ENCODE measurements at regions not wholly inside any gene's neighbourhood (a gene's known extent, or its start where the extent isn't known, plus 50 kb on each side); places are given as distances from the start of the nearest gene placed in this dataset.
A peak's percentile ranks its signal among the peaks of the same experiment; 100 is the strongest.

GRCh38 chr4:81903212-81903611, 431.5 kb upstream of the RASGEF1B start:
- H3K27ac ChIP-seq (ENCODE audit: low read length) = no peak overlapping the region
- H3K27me3 ChIP-seq (ENCODE audit: control insufficient read depth, insufficient read depth, low read length) = no peaks in the 10 kb centered on the region
- no peaks in the 10 kb centered on the region for H3K36me3 ChIP-seq (ENCODE audit: control insufficient read depth, insufficient read depth, low read length)
- no peak for DNase-seq
- WGBS (ENCODE audit: insufficient coverage, low lambda C conversion rate) = 93% methylated on average over 2 of the region's 2 CpGs
- no peaks in the 10 kb centered on the region for H3K9me3 ChIP-seq (ENCODE audit: control insufficient read depth, low read depth, low read length)
- H3K4me3 ChIP-seq (ENCODE audit: low read length) = no peak overlapping the region
- peaks cover 16% of the 10 kb centered on the region for H3K4me1 ChIP-seq (ENCODE audit: control insufficient read depth, insufficient read depth, low read length)

DNA sequence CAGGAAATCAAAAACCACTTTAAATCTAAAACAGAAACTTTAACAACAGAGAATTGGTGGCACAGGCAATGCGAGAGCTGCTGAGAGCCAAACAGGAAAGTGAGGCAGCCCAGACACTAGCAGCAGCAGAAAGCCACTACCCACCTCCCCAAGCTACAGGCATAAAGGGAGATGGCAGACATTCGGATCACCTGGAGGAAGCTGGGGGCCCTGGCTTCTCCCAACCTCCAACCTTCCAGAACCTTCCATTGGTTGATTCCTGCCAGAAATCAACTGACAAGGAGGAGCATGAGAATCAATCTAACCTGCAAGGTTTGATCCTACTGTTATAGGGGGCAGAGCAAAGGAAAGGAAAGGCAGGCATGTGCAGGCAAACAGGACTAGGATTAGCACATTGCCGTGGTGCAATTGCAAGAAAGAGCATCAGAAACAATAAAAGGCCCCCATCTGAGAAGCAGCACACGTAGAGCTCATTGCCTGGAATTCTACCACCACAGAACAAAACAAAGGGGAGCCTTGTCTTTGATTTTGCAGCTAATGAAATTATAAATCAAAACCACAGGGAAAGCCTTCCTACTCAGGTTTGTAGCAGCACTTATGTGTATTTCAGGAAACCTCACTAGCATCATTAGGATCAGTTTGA, 427.3 kb upstream of the RASGEF1B start:
- H3K4me3 ChIP-seq (ENCODE audit: low read length) = no peak overlapping the region
- no peaks in the 10 kb centered on the region for H3K9me3 ChIP-seq (ENCODE audit: control insufficient read depth, low read depth, low read length)
- no peaks in the 10 kb centered on the region for H3K36me3 ChIP-seq (ENCODE audit: control insufficient read depth, insufficient read depth, low read length)
- H3K27me3 ChIP-seq (ENCODE audit: control insufficient read depth, insufficient read depth, low read length) = no peaks in the 10 kb centered on the region
- H3K4me1 ChIP-seq (ENCODE audit: control insufficient read depth, insufficient read depth, low read length) = no peaks in the 10 kb centered on the region
- H3K27ac ChIP-seq (ENCODE audit: low read length) = no peak overlapping the region
- no CpG with 5 or more reads among the region's 4 CpGs for WGBS (ENCODE audit: insufficient coverage, low lambda C conversion rate)
- no peak for DNase-seq

DNA sequence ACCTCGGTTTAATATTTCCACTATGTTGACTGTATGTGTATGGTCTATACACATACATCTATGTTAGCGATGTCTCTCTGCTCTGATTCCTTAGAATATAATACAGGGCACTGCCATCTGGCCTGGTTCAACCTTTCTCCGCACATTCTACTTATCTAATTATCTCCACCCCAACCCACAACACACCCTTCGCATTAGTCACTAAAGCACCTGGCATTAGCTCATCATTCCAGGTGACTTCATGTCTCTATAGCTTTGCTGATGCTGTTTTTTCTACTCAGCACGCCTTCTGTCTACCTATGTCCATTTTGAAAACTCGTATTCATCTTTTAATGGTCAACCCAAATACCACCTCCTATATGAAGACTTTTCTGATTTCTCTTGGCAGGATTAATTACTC, 425.2 kb upstream of the RASGEF1B start:
- no peak overlapping the region for H3K4me3 ChIP-seq (ENCODE audit: low read length)
- DNase-seq = peak in 1 of 2 donors; percentile 40
- no peaks in the 10 kb centered on the region for H3K27me3 ChIP-seq (ENCODE audit: control insufficient read depth, insufficient read depth, low read length)
- no peaks in the 10 kb centered on the region for H3K9me3 ChIP-seq (ENCODE audit: control insufficient read depth, low read depth, low read length)
- H3K36me3 ChIP-seq (ENCODE audit: control insufficient read depth, insufficient read depth, low read length) = no peaks in the 10 kb centered on the region
- 91% methylated on average over 5 of the region's 6 CpGs for whole genome bisulfite sequencing (ENCODE audit: insufficient coverage, low lambda C conversion rate)
- H3K4me1 ChIP-seq (ENCODE audit: control insufficient read depth, insufficient read depth, low read length) = no peaks in the 10 kb centered on the region
- no peak overlapping the region for H3K27ac ChIP-seq (ENCODE audit: low read length)

- H3K27ac ChIP-seq (ENCODE audit: low read length) = peak overlapping the region; percentile 16
- H3K4me3 ChIP-seq (ENCODE audit: low read length) = no peak overlapping the region
- WGBS (ENCODE audit: insufficient coverage, low lambda C conversion rate) = no CpG with 5 or more reads among the region's 7 CpGs
- no peaks in the 10 kb centered on the region for H3K36me3 ChIP-seq (ENCODE audit: control insufficient read depth, insufficient read depth, low read length)
- peak in 1 of 2 donors; percentile 28 for DNase-seq
- H3K27me3 ChIP-seq (ENCODE audit: control insufficient read depth, insufficient read depth, low read length) = no peaks in the 10 kb centered on the region
- H3K9me3 ChIP-seq (ENCODE audit: control insufficient read depth, low read depth, low read length) = peaks cover 2% of the 10 kb centered on the region
- no peaks in the 10 kb centered on the region for H3K4me1 ChIP-seq (ENCODE audit: control insufficient read depth, insufficient read depth, low read length)
Observed at GRCh38 chr4:81891005-81891996, 419.6 kb upstream of the RASGEF1B start.

- H3K4me3 ChIP-seq (ENCODE audit: low read length) = no peak overlapping the region
- no CpG with 5 or more reads among the region's 4 CpGs for WGBS (ENCODE audit: insufficient coverage, low lambda C conversion rate)
Observed at GRCh38 chr4:81884986-81885385, 413.3 kb upstream of the RASGEF1B start.

GRCh38 chr4:81883530-81884450, 412.1 kb upstream of the RASGEF1B start:
- Histone ChIP-seq H3K9me3 (ENCODE audit: control insufficient read depth, low read depth, low read length) (peaks cover 4% of the 10 kb centered on the region), H3K27ac (ENCODE audit: low read length) (peak overlapping the region; percentile 69), H3K4me1 (ENCODE audit: control insufficient read depth, insufficient read depth, low read length) (peaks cover 14% of the 10 kb centered on the region), H3K36me3 (ENCODE audit: control insufficient read depth, insufficient read depth, low read length) (no peaks in the 10 kb centered on the region), H3K27me3 (ENCODE audit: control insufficient read depth, insufficient read depth, low read length) (no peaks in the 10 kb centered on the region), H3K4me3 (ENCODE audit: low read length) (no peak overlapping the region)
- DNase-seq = peak; percentile 66 to 83
- 95% methylated on average over 2 of the region's 7 CpGs for WGBS (ENCODE audit: insufficient coverage, low lambda C conversion rate)

More at GRCh38 chr4:81884986-81885385, 413.3 kb upstream of the RASGEF1B start:
- Histone ChIP-seq H3K9me3 (ENCODE audit: control insufficient read depth, low read depth, low read length) (peaks cover 4% of the 10 kb centered on the region), H3K27ac (ENCODE audit: low read length) (no peak overlapping the region), H3K4me1 (ENCODE audit: control insufficient read depth, insufficient read depth, low read length) (peaks cover 14% of the 10 kb centered on the region), H3K36me3 (ENCODE audit: control insufficient read depth, insufficient read depth, low read length) (no peaks in the 10 kb centered on the region), H3K27me3 (ENCODE audit: control insufficient read depth, insufficient read depth, low read length) (no peaks in the 10 kb centered on the region)
- DNase-seq = no peak

DNA sequence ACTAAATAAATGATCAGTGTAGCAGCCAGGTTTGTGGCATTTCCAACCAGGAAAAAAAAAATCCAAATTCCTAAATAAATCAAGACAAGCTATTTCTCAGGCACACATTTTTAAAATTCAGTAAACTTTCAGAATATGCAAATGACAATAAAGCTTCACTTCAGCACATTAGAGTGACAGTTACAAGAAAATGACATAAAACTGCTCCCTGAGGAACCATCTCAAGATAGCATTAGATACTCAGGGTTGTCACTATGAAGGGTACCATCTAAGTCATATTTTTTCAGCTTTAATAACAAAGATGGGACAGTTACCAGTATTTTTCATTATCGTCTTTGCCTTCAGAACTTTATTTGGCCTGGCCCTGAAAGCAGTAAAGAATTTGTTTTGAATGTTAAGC, 411.3 kb upstream of the RASGEF1B start:
- H3K36me3 ChIP-seq (ENCODE audit: control insufficient read depth, insufficient read depth, low read length) = no peaks in the 10 kb centered on the region
- H3K4me1 ChIP-seq (ENCODE audit: control insufficient read depth, insufficient read depth, low read length) = peaks cover 14% of the 10 kb centered on the region
- H3K27me3 ChIP-seq (ENCODE audit: control insufficient read depth, insufficient read depth, low read length) = no peaks in the 10 kb centered on the region
- DNase-seq = no peak
- peaks cover 4% of the 10 kb centered on the region for H3K9me3 ChIP-seq (ENCODE audit: control insufficient read depth, low read depth, low read length)
- H3K4me3 ChIP-seq (ENCODE audit: low read length) = no peak overlapping the region
- peak overlapping the region; percentile 69 for H3K27ac ChIP-seq (ENCODE audit: low read length)
- WGBS (ENCODE audit: insufficient coverage, low lambda C conversion rate) = 80% methylated on average over 1 of the region's 1 CpG

GRCh38 chr4:81881855-81882621, 410.3 kb upstream of the RASGEF1B start:
- Histone ChIP-seq H3K36me3 (ENCODE audit: control insufficient read depth, insufficient read depth, low read length) (no peaks in the 10 kb centered on the region), H3K27me3 (ENCODE audit: control insufficient read depth, insufficient read depth, low read length) (no peaks in the 10 kb centered on the region), H3K9me3 (ENCODE audit: control insufficient read depth, low read depth, low read length) (peaks cover 4% of the 10 kb centered on the region), H3K4me1 (ENCODE audit: control insufficient read depth, insufficient read depth, low read length) (peaks cover 14% of the 10 kb centered on the region), H3K27ac (ENCODE audit: low read length) (peak overlapping the region; percentile 69), H3K4me3 (ENCODE audit: low read length) (no peak overlapping the region)
- DNase-seq = no peak
- WGBS (ENCODE audit: insufficient coverage, low lambda C conversion rate) = 69% methylated on average over 2 of the region's 3 CpGs

DNA sequence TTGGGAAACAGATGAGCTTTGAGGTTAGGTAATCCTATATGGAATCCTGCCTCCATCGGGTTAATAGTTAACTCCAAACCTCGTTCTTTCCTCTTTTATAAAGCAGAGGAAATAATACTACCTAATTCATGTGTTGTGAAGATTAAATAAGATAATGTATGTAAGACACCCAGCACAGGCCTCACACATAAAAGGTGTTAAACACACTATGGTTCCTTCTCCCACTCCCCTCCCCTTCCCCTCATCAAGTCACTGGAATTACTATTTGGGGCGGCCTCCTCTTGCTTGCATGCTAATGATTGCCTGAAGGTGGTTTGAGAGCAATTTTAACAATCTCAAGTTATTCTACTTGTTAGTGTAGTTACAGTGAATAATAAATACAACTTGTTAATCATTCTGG, 404.4 kb upstream of the RASGEF1B start:
- Histone ChIP-seq H3K27me3 (ENCODE audit: control insufficient read depth, insufficient read depth, low read length) (no peaks in the 10 kb centered on the region), H3K27ac (ENCODE audit: low read length) (peak overlapping the region; percentile 26), H3K4me1 (ENCODE audit: control insufficient read depth, insufficient read depth, low read length) (peaks cover 10% of the 10 kb centered on the region), H3K4me3 (ENCODE audit: low read length) (no peak overlapping the region), H3K36me3 (ENCODE audit: control insufficient read depth, insufficient read depth, low read length) (no peaks in the 10 kb centered on the region), H3K9me3 (ENCODE audit: control insufficient read depth, low read depth, low read length) (peaks cover 6% of the 10 kb centered on the region)
- DNase-seq = peak in 1 of 2 donors; percentile 67
- no CpG with 5 or more reads among the region's 3 CpGs for WGBS (ENCODE audit: insufficient coverage, low lambda C conversion rate)
